Astrocyte of the cerebellum (primary cell): ENCODE measurements at regions not wholly inside any gene's neighbourhood (a gene's known extent, or its start where the extent isn't known, plus 50 kb on each side); places are given as distances from the start of the nearest gene placed in this dataset.
"Not testable (repeated sequence)": the region's sequence is repeated elsewhere in the genome, so short reads cannot be mapped to it uniquely, and the experiment has no call there.

Experiments used
- DNase-seq: peaks from one replicate; pipeline ENCODE4 v3.0.0-alpha.2; 2011; ENCODE audit warnings: low read depth
- H3K4me3 ChIP-seq: 2 replicates; pipeline ENCODE4 v1.5.1; 2011; ENCODE audit warnings: mild to moderate bottlenecking, low read depth, low read length, moderate library complexity
- in situ Hi-C: cut with HindIII; loops from 2 replicates; pipeline ENCODE4 v1.10.0; 2017; ENCODE audit warnings: low sequenced_read_pairs

- in situ Hi-C loops, result not testable (repeated sequence)
These were observed 61.0 kb downstream of the SPDYE17 start for GRCh38 chr7:76971201-76971600.

GRCh38 chr7:76969892-76970291, 62.3 kb downstream of the SPDYE17 start:
- in situ Hi-C loops, H3K4me3 ChIP-seq, DNase-seq: not testable (repeated sequence)

More at GRCh38 chr7:76971201-76971600, 61.0 kb downstream of the SPDYE17 start:
- H3K4me3 ChIP-seq, DNase-seq: not testable (repeated sequence)

GRCh38 chr7:76965731-76966548, 66.2 kb downstream of the SPDYE17 start:
- DNase-seq, H3K4me3 ChIP-seq, in situ Hi-C loops: not testable (repeated sequence)

DNA sequence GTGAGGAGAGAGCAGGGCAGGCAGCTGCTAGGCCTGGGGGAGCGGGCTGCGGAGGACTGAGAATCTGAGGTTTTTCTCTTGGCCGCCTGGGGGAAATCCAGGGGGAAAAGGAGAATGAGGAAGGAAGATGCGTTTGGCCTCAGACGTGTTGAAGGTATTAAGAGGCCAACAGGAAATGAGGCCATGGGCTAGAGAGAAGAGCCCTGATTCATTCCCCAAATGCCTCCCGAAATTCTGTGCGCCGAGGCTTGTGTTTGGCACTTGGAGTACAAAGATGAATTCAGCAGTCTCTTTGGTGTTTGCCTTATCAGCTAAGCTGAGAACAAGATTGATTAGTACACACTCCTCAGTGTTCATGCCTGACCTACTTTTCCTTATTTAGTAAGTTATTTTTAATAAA, 68.1 kb downstream of the SPDYE17 start:
- in situ Hi-C loops, DNase-seq, H3K4me3 ChIP-seq: not testable (repeated sequence)

DNA sequence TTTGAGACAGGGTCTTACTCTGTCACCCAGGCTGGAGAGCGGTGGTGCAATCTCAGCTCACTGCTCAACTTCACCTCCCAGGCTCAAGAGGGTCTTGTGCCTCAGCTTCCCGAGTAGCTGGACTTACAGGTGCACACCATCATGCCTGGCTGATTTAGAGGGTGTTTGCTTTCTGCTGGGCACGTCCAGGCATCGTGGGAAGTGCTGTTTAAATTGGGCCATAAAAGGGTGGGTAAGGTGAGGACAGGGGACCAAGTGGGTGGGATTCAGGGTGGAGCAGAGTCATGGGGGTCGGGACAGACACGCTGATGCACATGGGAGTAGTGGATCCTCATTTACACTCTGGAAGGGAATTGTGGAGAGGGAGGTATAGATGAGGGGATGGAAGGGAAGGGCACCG, 69.1 kb downstream of the SPDYE17 start:
- DNase-seq, in situ Hi-C loops, H3K4me3 ChIP-seq: not testable (repeated sequence)

GRCh38 chr7:76960400-76960986, 71.7 kb downstream of the SPDYE17 start:
- in situ Hi-C loops, result not testable (repeated sequence)

DNA sequence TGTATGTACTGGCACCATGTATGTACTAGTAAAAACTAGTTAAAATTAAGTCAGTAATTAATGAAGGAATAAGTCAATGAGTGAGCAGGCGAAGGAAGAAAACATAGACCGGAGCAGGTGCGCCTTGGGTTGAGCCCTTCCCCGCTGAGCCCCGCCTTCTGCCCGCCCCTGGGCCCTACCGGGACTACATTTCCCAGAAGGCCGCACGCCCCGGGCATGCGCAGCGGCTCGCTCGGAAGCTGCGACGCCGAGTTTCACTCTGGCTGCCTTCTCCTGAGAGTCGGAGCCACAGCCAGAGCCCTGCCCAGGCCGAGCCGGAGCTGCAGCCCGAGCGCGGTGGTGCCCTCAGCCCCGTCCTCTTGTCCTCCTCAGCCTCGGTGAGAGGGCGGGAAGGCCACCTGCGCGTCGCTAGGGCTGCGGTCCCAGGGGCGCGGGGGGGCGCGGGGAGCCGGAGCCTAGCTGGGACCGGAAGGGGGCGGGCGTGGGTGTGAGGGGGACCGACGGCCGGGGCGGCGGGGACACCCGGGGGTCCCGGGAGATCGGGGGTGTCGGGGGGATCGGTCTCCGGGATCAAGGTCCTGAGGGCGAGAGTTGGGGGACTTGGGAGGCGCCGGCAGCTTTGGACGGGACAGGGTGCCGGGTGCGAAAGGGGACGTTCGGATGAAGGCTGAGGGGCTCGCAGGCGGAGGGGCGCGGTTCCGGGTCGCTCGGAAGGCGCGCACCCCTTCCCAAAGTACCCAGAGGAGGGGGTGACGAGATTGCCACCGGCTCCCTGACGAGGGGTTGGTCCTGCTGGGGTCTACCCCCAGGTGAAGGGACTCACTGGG, 72.4 kb downstream of the SPDYE17 start:
- DNase-seq, in situ Hi-C loops, H3K4me3 ChIP-seq: not testable (repeated sequence)

More at GRCh38 chr7:76960400-76960986, 71.7 kb downstream of the SPDYE17 start:
- DNase-seq, H3K4me3 ChIP-seq: not testable (repeated sequence)

DNA sequence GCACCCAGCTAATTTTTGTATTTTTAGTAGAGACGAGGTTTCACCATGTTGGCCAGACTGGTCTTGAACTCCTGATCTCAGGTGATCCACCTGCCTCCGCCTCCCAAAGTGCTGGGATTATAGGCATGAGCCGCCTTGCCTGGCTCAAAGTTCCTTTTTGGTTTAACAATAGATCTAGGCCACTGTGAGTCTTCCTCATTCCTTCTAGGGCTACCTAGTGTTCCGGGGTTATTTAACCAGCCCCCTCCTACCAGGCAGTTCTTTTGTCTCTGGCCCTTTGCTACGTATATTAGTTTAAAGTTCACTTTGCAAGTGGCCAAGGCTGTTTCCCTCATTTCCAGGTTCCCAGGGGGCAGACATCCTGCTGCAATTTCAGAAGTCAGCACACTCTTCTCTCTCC, 75.6 kb downstream of the SPDYE17 start:
- H3K4me3 ChIP-seq, DNase-seq, in situ Hi-C loops: not testable (repeated sequence)

- in situ Hi-C loops, DNase-seq, H3K4me3 ChIP-seq: not testable (repeated sequence)
These were observed 77.0 kb downstream of the SPDYE17 start for GRCh38 chr7:76955124-76955523.

GRCh38 chr7:76944603-76945002, 87.6 kb downstream of the SPDYE17 start:
- in situ Hi-C loops, DNase-seq, H3K4me3 ChIP-seq: not testable (repeated sequence)

- DNase-seq, in situ Hi-C loops, H3K4me3 ChIP-seq: not testable (repeated sequence)
These were observed 90.1 kb downstream of the SPDYE17 start for GRCh38 chr7:76941809-76942765.

DNA sequence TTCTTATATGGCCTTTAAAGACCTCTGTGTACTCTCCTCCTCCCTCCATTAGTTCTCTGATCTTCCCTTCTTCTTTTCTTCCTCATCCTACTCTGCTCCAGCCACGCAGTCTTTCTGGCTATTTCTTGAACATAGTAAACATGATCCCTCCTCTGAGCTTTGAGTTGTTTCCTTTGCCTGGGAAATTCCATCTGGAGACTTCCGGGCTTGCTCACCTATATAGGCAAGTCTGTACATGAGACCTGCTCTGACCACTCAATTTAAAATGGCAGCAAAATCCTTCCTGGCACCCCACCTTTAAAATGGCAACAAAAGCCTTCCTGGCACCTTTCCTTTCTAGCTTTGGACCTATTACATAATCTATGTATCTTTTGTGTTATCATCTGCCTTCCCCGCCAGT, 94.4 kb downstream of the SPDYE17 start:
- in situ Hi-C loops, H3K4me3 ChIP-seq, DNase-seq: not testable (repeated sequence)

GRCh38 chr7:76937330-76937729, 94.8 kb downstream of the SPDYE17 start:
- H3K4me3 ChIP-seq, DNase-seq, in situ Hi-C loops: not testable (repeated sequence)

DNA sequence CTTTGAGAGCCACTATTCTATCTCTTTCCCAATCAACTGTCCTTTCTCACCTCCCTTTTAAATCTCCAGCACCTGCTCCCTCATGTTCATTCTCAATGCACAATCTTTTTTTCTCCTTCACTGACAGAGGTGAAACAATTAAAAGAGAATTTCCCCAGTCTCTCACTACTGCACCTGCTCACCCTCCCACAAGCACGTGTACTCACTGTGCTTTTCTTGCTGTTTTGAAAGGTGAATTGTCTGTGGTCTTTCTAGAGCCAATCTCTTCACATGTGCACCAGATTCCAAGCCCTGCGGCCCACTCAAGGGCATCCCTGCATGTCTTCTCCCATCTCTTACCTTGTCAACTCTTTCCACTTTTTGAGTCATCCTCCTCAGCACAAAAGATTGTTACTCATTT, 95.8 kb downstream of the SPDYE17 start:
- DNase-seq, in situ Hi-C loops, H3K4me3 ChIP-seq: not testable (repeated sequence)

- DNase-seq, in situ Hi-C loops, H3K4me3 ChIP-seq: not testable (repeated sequence)
These were observed 97.5 kb downstream of the SPDYE17 start for GRCh38 chr7:76934711-76935110.

DNA sequence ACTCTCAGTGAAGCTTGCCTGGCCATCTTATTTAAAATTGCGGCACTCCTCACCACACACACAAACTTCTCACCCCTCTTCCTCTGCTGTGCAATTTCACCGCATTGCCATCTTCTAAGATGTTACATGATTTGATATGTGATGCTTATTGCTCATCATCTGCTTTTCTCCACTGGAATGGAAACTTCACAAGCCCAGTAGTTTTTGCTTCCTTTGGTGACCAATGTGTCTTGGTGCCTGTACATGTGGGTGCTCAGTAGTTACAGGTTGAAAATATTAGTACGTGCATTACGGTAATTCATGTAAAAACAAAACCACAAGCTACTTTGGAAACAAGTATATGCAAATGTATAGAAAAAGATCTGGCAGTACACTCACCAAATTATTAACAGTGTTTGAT, 99.2 kb downstream of the SPDYE17 start:
- H3K4me3 ChIP-seq, in situ Hi-C loops, DNase-seq: not testable (repeated sequence)
